22Rv1 (cell line): ENCODE measurements at regions not wholly inside any gene's neighbourhood (a gene's known extent, or its start where the extent isn't known, plus 50 kb on each side); places are given as distances from the start of the nearest gene placed in this dataset.

Source experiments
- CTCF ChIP-seq: fragments of 450-650 bp; IDR thresholded peaks from 2 replicates; pipeline ENCODE4 v1.5.1; 2017; ENCODE audit warnings: mild to moderate bottlenecking
- ZFX ChIP-seq: fragments of 450-650 bp; IDR thresholded peaks from 2 replicates; pipeline ENCODE4 v1.6.1; 2017; ENCODE audit warnings: antibody characterized with exemption, borderline replicate concordance

GRCh38 chr2:88811681-88812080 lies 120.2 kb downstream of the RPIA start:
- TF ChIP-seq CTCF (no peak), ZFX (no peak)
